ENCODE measurements at regions not wholly inside any gene's neighbourhood (a gene's known extent, or its start where the extent isn't known, plus 50 kb on each side); places are given as distances from the start of the nearest gene placed in this dataset.

GRCh38 chr12:107448198-107448597 lies 237.4 kb upstream of the PWP1 start:
- no peaks in the 10 kb centered on the region for H3K4me1 ChIP-seq (ENCODE audit: control insufficient read depth, insufficient read depth, low read length)
- no peak overlapping the region for H3K4me3 ChIP-seq (ENCODE audit: low read depth, low read length)
- TF ChIP-seq TRIM28 (IDR thresholded peaks at IDR 0.05; ENCODE audit: borderline replicate concordance, low read length) (no peak), ZNF174 (tag by site-specific recombination; IDR thresholded peaks at IDR 0.05) (no peak), ZNF776 (tag by site-specific recombination; IDR thresholded peaks at IDR 0.05; ENCODE audit: borderline replicate concordance) (no peak), OVOL3 (tag by site-specific recombination; IDR thresholded peaks at IDR 0.05) (no peak), PBX3 (CRISPR knock-in tag; IDR thresholded peaks at IDR 0.05) (no peak), ZNF202 (tag by site-specific recombination; IDR thresholded peaks at IDR 0.05; ENCODE audit: borderline replicate concordance) (no peak), ZNF175 (tag by site-specific recombination; IDR thresholded peaks at IDR 0.05) (no peak), ZNF302 (tag by site-specific recombination; IDR thresholded peaks at IDR 0.05; ENCODE audit: low read depth) (no peak), ZNF670 (tag by site-specific recombination; IDR thresholded peaks at IDR 0.05; ENCODE audit: low read depth) (no peak), ZNF518A (tag by site-specific recombination; conservative IDR thresholded peaks at IDR 0.05; ENCODE audit: low read depth) (no peak), ZNF248 (tag by site-specific recombination; IDR thresholded peaks at IDR 0.05) (no peak)
- TF ChIP-seq, protein P1, sequence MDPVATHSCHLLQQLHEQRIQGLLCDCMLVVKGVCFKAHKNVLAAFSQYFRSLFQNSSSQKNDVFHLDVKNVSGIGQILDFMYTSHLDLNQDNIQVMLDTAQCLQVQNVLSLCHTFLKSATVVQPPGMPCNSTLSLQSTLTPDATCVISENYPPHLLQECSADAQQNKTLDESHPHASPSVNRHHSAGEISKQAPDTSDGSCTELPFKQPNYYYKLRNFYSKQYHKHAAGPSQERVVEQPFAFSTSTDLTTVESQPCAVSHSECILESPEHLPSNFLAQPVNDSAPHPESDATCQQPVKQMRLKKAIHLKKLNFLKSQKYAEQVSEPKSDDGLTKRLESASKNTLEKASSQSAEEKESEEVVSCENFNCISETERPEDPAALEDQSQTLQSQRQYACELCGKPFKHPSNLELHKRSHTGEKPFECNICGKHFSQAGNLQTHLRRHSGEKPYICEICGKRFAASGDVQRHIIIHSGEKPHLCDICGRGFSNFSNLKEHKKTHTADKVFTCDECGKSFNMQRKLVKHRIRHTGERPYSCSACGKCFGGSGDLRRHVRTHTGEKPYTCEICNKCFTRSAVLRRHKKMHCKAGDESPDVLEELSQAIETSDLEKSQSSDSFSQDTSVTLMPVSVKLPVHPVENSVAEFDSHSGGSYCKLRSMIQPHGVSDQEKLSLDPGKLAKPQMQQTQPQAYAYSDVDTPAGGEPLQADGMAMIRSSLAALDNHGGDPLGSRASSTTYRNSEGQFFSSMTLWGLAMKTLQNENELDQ (tag by site-specific recombination; IDR thresholded peaks at IDR 0.05; ENCODE audit: low read depth): no peak
- H3K27ac ChIP-seq (ENCODE audit: extremely low read depth, low read depth, low read length): no peak overlapping the region
- no peaks in the 10 kb centered on the region for H3K9me3 ChIP-seq (ENCODE audit: control insufficient read depth, insufficient read depth, low read depth, low read length)
- CTCF ChIA-PET: interaction anchor here (0.6 to 2.7 kb wide), 17 partner anchors 9 to 432 kb away, joined by 3 to 15 read pairs (median 3); no protein-coding TSS in a partner anchor
- no peaks in the 10 kb centered on the region for H3K36me3 ChIP-seq (ENCODE audit: control insufficient read depth in 2 of 2, insufficient read depth in 1 of 2, low read length in 2 of 2)
- POLR2A ChIA-PET: no interaction called here

DNA sequence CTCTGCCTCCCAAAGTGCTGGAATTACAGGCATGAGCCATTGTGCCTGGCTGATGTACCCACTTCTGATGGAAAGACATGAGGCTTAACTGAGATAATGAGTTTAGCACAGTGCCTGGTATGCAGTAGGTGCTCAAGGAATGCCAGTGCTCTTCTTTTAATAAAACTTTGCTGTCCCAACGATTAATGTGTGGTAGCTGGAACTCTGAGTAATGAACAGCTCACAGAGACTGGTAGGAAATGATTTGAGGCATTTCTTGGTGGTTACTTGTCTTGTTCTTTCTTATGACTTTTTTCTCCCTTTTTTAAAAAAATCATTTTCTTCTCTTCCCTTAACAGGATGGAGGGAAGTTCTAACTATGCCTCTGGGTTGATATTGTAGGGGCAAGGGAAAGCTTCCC lies 235.7 kb upstream of the PWP1 start:
- Histone ChIP-seq H3K27ac (ENCODE audit: extremely low read depth, low read depth, low read length) (no peak overlapping the region), H3K4me3 (ENCODE audit: low read depth, low read length) (no peak overlapping the region), H3K9me3 (ENCODE audit: control insufficient read depth, insufficient read depth, low read depth, low read length) (no peaks in the 10 kb centered on the region), H3K36me3 (ENCODE audit: control insufficient read depth in 2 of 2, insufficient read depth in 1 of 2, low read length in 2 of 2) (no peaks in the 10 kb centered on the region), H3K4me1 (ENCODE audit: control insufficient read depth, insufficient read depth, low read length) (no peaks in the 10 kb centered on the region)
- ChIA-PET CTCF (interaction anchor here (0.6 to 2.7 kb wide), 5 partner anchors 12 to 363 kb away, joined by 3 to 15 read pairs (median 3); no protein-coding TSS in a partner anchor), POLR2A (no interaction called here)
- no peak for TF ChIP-seq ZNF677 (tag by site-specific recombination; IDR thresholded peaks at IDR 0.05)
- TF ChIP-seq ZNF274 (IDR thresholded peaks at IDR 0.05; ENCODE audit: low read length): no peak
- no peak for TF ChIP-seq ZNF274 (tag by site-specific recombination; IDR thresholded peaks at IDR 0.05; ENCODE audit: borderline replicate concordance)
- TF ChIP-seq ZNF639 (tag by site-specific recombination; IDR thresholded peaks at IDR 0.05): no peak
- no peak for TF ChIP-seq ZNF610 (tag by site-specific recombination; IDR thresholded peaks at IDR 0.05; ENCODE audit: borderline replicate concordance)
- no peak for TF ChIP-seq ZNF830 (tag by site-specific recombination; IDR thresholded peaks at IDR 0.05; ENCODE audit: low read depth)
- TF ChIP-seq PRDM1 (tag by site-specific recombination; IDR thresholded peaks at IDR 0.05): no peak
- no peak for TF ChIP-seq ZSCAN30 (tag by site-specific recombination; IDR thresholded peaks at IDR 0.05)
- no peak for TF ChIP-seq ZNF629 (tag by site-specific recombination; IDR thresholded peaks at IDR 0.05)
- TF ChIP-seq, protein P2, sequence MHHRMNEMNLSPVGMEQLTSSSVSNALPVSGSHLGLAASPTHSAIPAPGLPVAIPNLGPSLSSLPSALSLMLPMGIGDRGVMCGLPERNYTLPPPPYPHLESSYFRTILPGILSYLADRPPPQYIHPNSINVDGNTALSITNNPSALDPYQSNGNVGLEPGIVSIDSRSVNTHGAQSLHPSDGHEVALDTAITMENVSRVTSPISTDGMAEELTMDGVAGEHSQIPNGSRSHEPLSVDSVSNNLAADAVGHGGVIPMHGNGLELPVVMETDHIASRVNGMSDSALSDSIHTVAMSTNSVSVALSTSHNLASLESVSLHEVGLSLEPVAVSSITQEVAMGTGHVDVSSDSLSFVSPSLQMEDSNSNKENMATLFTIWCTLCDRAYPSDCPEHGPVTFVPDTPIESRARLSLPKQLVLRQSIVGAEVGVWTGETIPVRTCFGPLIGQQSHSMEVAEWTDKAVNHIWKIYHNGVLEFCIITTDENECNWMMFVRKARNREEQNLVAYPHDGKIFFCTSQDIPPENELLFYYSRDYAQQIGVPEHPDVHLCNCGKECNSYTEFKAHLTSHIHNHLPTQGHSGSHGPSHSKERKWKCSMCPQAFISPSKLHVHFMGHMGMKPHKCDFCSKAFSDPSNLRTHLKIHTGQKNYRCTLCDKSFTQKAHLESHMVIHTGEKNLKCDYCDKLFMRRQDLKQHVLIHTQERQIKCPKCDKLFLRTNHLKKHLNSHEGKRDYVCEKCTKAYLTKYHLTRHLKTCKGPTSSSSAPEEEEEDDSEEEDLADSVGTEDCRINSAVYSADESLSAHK (tag by site-specific recombination; IDR thresholded peaks at IDR 0.05): no peak
- TF ChIP-seq SCRT2 (tag by site-specific recombination; IDR thresholded peaks at IDR 0.05): no peak
- no peak for TF ChIP-seq ZNF555 (tag by site-specific recombination; conservative IDR thresholded peaks at IDR 0.05)
